ENCODE measurements at regions not wholly inside any gene's neighbourhood (a gene's known extent, or its start where the extent isn't known, plus 50 kb on each side); places are given as distances from the start of the nearest gene placed in this dataset.
"Not testable (repeated sequence)": the region's sequence is repeated elsewhere in the genome, so short reads cannot be mapped to it uniquely, and the experiment has no call there.

- H3K27ac ChIP-seq (ENCODE audit: insufficient read depth, low read depth, low read length); H3K9me3 ChIP-seq (replicated peaks; ENCODE audit: control insufficient read depth, insufficient read depth, low read length); H3K4me1 ChIP-seq (ENCODE audit: control insufficient read depth, extremely low read depth, insufficient read depth, low read length); H3K4me3 ChIP-seq (replicated peaks in 1 of 3; ENCODE audit: insufficient read depth in 1 of 3, low read depth in 1 of 3, low read length in 3 of 3); FAIRE-seq; H2AFZ ChIP-seq (ENCODE audit: low read depth, low read length); POLR2A ChIA-PET; H4K20me1 ChIP-seq (replicated peaks; ENCODE audit: control insufficient read depth, extremely low read depth, insufficient read depth, low read length); CTCF ChIA-PET; intact Hi-C loops (cut with micrococcal nuclease); H3K36me3 ChIP-seq (ENCODE audit: control insufficient read depth in 2 of 2, extremely low read depth in 1 of 2, insufficient read depth in 2 of 2, low read length in 2 of 2); dilution Hi-C loops (cut with MboI; ENCODE audit: extremely low pct_ligation_motif_present, low sequenced_read_pairs); H3K9me1 ChIP-seq (replicated peaks; ENCODE audit: control insufficient read depth, extremely low read depth, insufficient read depth, low read length); H3K27me3 ChIP-seq (ENCODE audit: control insufficient read depth in 2 of 2, insufficient read depth in 2 of 2, low read length in 2 of 2); H3K79me2 ChIP-seq (ENCODE audit: control insufficient read depth, insufficient read depth, low read length); BruUV-seq (replicated peaks); DNase-seq (ENCODE audit: low read depth, low spot score); H3K4me2 ChIP-seq (ENCODE audit: insufficient read depth, low read length); H3K9ac ChIP-seq (replicated peaks; ENCODE audit: extremely low read depth, insufficient read depth, low read length): not testable (repeated sequence)
These were observed 602.9 kb downstream of the RPIA start for GRCh38 chr2:89294335-89294734.

- H3K4me3 ChIP-seq (replicated peaks in 1 of 3; ENCODE audit: insufficient read depth in 1 of 3, low read depth in 1 of 3, low read length in 3 of 3); dilution Hi-C loops (cut with MboI; ENCODE audit: extremely low pct_ligation_motif_present, low sequenced_read_pairs); H3K36me3 ChIP-seq (ENCODE audit: control insufficient read depth in 2 of 2, extremely low read depth in 1 of 2, insufficient read depth in 2 of 2, low read length in 2 of 2); H3K79me2 ChIP-seq (ENCODE audit: control insufficient read depth, insufficient read depth, low read length); CTCF ChIA-PET; POLR2A ChIA-PET; FAIRE-seq; H3K4me2 ChIP-seq (ENCODE audit: insufficient read depth, low read length); H3K4me1 ChIP-seq (ENCODE audit: control insufficient read depth, extremely low read depth, insufficient read depth, low read length); H3K9me3 ChIP-seq (replicated peaks; ENCODE audit: control insufficient read depth, insufficient read depth, low read length); BruUV-seq (replicated peaks); H3K9me1 ChIP-seq (replicated peaks; ENCODE audit: control insufficient read depth, extremely low read depth, insufficient read depth, low read length); H4K20me1 ChIP-seq (replicated peaks; ENCODE audit: control insufficient read depth, extremely low read depth, insufficient read depth, low read length); H3K27ac ChIP-seq (ENCODE audit: insufficient read depth, low read depth, low read length); H2AFZ ChIP-seq (ENCODE audit: low read depth, low read length); H3K27me3 ChIP-seq (ENCODE audit: control insufficient read depth in 2 of 2, insufficient read depth in 2 of 2, low read length in 2 of 2); DNase-seq (ENCODE audit: low read depth, low spot score); intact Hi-C loops (cut with micrococcal nuclease); H3K9ac ChIP-seq (replicated peaks; ENCODE audit: extremely low read depth, insufficient read depth, low read length): not testable (repeated sequence)
These were observed 605.4 kb downstream of the RPIA start for GRCh38 chr2:89296820-89297398.

GRCh38 chr2:89299196-89299595, 607.7 kb downstream of the RPIA start:
- H4K20me1 ChIP-seq (replicated peaks; ENCODE audit: control insufficient read depth, extremely low read depth, insufficient read depth, low read length); H3K9me1 ChIP-seq (replicated peaks; ENCODE audit: control insufficient read depth, extremely low read depth, insufficient read depth, low read length); POLR2A ChIA-PET; H2AFZ ChIP-seq (ENCODE audit: low read depth, low read length); intact Hi-C loops (cut with micrococcal nuclease); H3K36me3 ChIP-seq (ENCODE audit: control insufficient read depth in 2 of 2, extremely low read depth in 1 of 2, insufficient read depth in 2 of 2, low read length in 2 of 2); CTCF ChIA-PET; H3K9ac ChIP-seq (replicated peaks; ENCODE audit: extremely low read depth, insufficient read depth, low read length); FAIRE-seq; H3K4me1 ChIP-seq (ENCODE audit: control insufficient read depth, extremely low read depth, insufficient read depth, low read length); H3K27me3 ChIP-seq (ENCODE audit: control insufficient read depth in 2 of 2, insufficient read depth in 2 of 2, low read length in 2 of 2); H3K27ac ChIP-seq (ENCODE audit: insufficient read depth, low read depth, low read length); H3K9me3 ChIP-seq (replicated peaks; ENCODE audit: control insufficient read depth, insufficient read depth, low read length); H3K4me2 ChIP-seq (ENCODE audit: insufficient read depth, low read length); H3K79me2 ChIP-seq (ENCODE audit: control insufficient read depth, insufficient read depth, low read length); DNase-seq (ENCODE audit: low read depth, low spot score); H3K4me3 ChIP-seq (replicated peaks in 1 of 3; ENCODE audit: insufficient read depth in 1 of 3, low read depth in 1 of 3, low read length in 3 of 3); dilution Hi-C loops (cut with MboI; ENCODE audit: extremely low pct_ligation_motif_present, low sequenced_read_pairs); BruUV-seq (replicated peaks): not testable (repeated sequence)

- H3K4me1 ChIP-seq (ENCODE audit: control insufficient read depth, extremely low read depth, insufficient read depth, low read length); H3K9me3 ChIP-seq (replicated peaks; ENCODE audit: control insufficient read depth, insufficient read depth, low read length); H3K4me2 ChIP-seq (ENCODE audit: insufficient read depth, low read length); H3K27ac ChIP-seq (ENCODE audit: insufficient read depth, low read depth, low read length); FAIRE-seq; intact Hi-C loops (cut with micrococcal nuclease); H3K9me1 ChIP-seq (replicated peaks; ENCODE audit: control insufficient read depth, extremely low read depth, insufficient read depth, low read length); CTCF ChIA-PET; H3K27me3 ChIP-seq (ENCODE audit: control insufficient read depth in 2 of 2, insufficient read depth in 2 of 2, low read length in 2 of 2); POLR2A ChIA-PET; H3K4me3 ChIP-seq (replicated peaks in 1 of 3; ENCODE audit: insufficient read depth in 1 of 3, low read depth in 1 of 3, low read length in 3 of 3); H3K36me3 ChIP-seq (ENCODE audit: control insufficient read depth in 2 of 2, extremely low read depth in 1 of 2, insufficient read depth in 2 of 2, low read length in 2 of 2); H4K20me1 ChIP-seq (replicated peaks; ENCODE audit: control insufficient read depth, extremely low read depth, insufficient read depth, low read length); dilution Hi-C loops (cut with MboI; ENCODE audit: extremely low pct_ligation_motif_present, low sequenced_read_pairs); BruUV-seq (replicated peaks); H3K9ac ChIP-seq (replicated peaks; ENCODE audit: extremely low read depth, insufficient read depth, low read length); H2AFZ ChIP-seq (ENCODE audit: low read depth, low read length); H3K79me2 ChIP-seq (ENCODE audit: control insufficient read depth, insufficient read depth, low read length): not testable (repeated sequence)
- peak; percentile 24 for DNase-seq (ENCODE audit: low read depth, low spot score)
These were observed 614.1 kb downstream of the RPIA start for GRCh38 chr2:89305623-89306022.
